Spleen (tissue), 11 donors: ENCODE measurements at regions not wholly inside any gene's neighbourhood (a gene's known extent, or its start where the extent isn't known, plus 50 kb on each side); places are given as distances from the start of the nearest gene placed in this dataset.

ENCODE experiments used
- DNase-seq: peaks from one replicate; pipeline ENCODE4 v3.0.0-alpha.2; 2020
- H3K27ac ChIP-seq, 8 donors: fragments of 200-600 bp; sonication (generic) in 7 of 8; 1 replicate in 4 of 8; 2 replicates in 4 of 8; pipeline versions ENCODE4 v1.5.0 to v1.8.0; 2016 to 2021; ENCODE audit warnings: inconsistent platforms in 4 of 8, mild to moderate bottlenecking in 4 of 8, moderate library complexity in 1 of 8
- H3K27me3 ChIP-seq, 7 donors: fragments of 200-600 bp; sonication (generic) in 6 of 7; replicated peaks in 1 of 7; 1 replicate in 4 of 7; 2 replicates in 3 of 7; pipeline versions ENCODE4 v1.5.0 to v1.8.0; 2016 to 2021; ENCODE audit warnings: inconsistent platforms in 3 of 7, mild to moderate bottlenecking in 1 of 7
- H3K36me3 ChIP-seq, 6 donors: fragments of 200-600 bp; sonication (generic) in 5 of 6; 1 replicate in 4 of 6; 2 replicates in 2 of 6; pipeline versions ENCODE4 v1.5.0 to v1.8.0; 2016 to 2021; ENCODE audit warnings: inconsistent platforms in 2 of 6
- H3K4me1 ChIP-seq, 6 donors: fragments of 200-600 bp; sonication (generic) in 5 of 6; 1 replicate in 3 of 6; 2 replicates in 3 of 6; pipeline versions ENCODE4 v1.5.0 to v1.8.0; 2016 to 2021; ENCODE audit warnings: inconsistent platforms in 3 of 6
- H3K4me3 ChIP-seq, 8 donors: fragments of 200-600 bp; sonication (generic) in 7 of 8; 1 replicate in 4 of 8; 2 replicates in 4 of 8; pipeline versions ENCODE4 v1.5.0 to v1.8.0; 2016 to 2021; ENCODE audit warnings: inconsistent platforms in 4 of 8, mild to moderate bottlenecking in 4 of 8, moderate library complexity in 2 of 8
- H3K9me3 ChIP-seq, 8 donors: fragments of 200-600 bp; sonication (generic) in 7 of 8; 1 replicate in 4 of 8; 2 replicates in 4 of 8; pipeline versions ENCODE4 v1.5.0 to v1.8.0; 2016 to 2021; ENCODE audit warnings: inconsistent platforms in 4 of 8
- POLR2A ChIP-seq, 3 donors: fragments of 450-650 bp; IDR thresholded peaks; one replicate each; pipeline ENCODE4 v1.5.1; 2017; ENCODE audit warnings: antibody characterized with exemption in 3 of 3, mild to moderate bottlenecking in 1 of 3
- POLR2AphosphoS5 ChIP-seq, 3 donors: sonication (generic); formaldehyde crosslinking; IDR thresholded peaks; one replicate each; pipeline ENCODE4 v1.5.1; 2017; ENCODE audit warnings: antibody characterized with exemption in 3 of 3
- WGBS, 5 donors: extraction: QIAGEN DNeasy Blood & Tissue Kit in 3 of 5; methylation state at CpG; one replicate each; pipeline versions ENCODE4 v1.1.5 to v1.1.7; 2013 to 2018; 5-methylcytosine and 5-hydroxymethylcytosine counted together
- intact Hi-C: fragments of 100-400 bp; cut with DNase I; formaldehyde crosslinking; loops from one replicate; pipeline ENCODE4 v1.15.0; 2023; ENCODE audit warnings: low total_unique reads
- TF ChIP-seq, protein P1 (sequence below), 11 experiments: fragments of 200-600 bp in 7 of 11; fragments of 450-650 bp in 4 of 11; sonication (generic) in 4 of 11; IDR thresholded peaks in 8 of 11; conservative IDR thresholded peaks in 3 of 11; 1 replicate in 7 of 11; 2 replicates in 4 of 11; pipeline versions ENCODE4 v1.4.0 to v1.8.0; 2016 to 2021; ENCODE audit warnings: antibody characterized with exemption in 11 of 11, inconsistent platforms in 4 of 11, mild to moderate bottlenecking in 1 of 11
- donor health status: healthy with polysubstance abuse.
- donor health status: DM: no; HTN: no; CAD: no; lungs with moderate emphysema.
- donor health status: DM: no; HTN: no; CAD: no.
- donor health status: Bipolar disorder and iron deficiency.
- donor health status: healthy.
- donor health status: DM: no; HTN: no; CAD: no.
- donor health status: DM: yes; HTN: yes; CAD: no.

DNA sequence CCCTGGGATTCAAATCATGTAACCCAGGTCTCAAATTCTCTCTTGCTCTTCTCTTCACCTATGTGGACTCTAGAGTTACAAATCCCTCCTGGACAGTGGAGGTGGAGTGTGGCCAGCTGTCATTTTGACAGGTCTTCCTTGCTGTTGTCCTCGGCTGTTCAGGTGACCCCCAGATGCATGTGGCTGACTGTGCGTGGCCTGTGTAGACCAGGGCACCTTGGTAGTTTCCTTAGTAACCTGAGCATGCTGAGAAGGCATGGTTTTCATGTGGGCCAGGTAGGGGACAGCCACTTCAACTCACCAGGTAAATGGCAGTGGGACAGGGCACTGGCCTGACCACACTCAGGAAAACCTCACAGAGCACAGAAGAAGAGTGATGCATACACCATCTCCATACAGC lies 155.0 kb upstream of the TSHZ3 start:
- H3K9me3 ChIP-seq: peaks cover 0 to under 1% (median 0%) of the 10 kb centered on the region in 8 donors
- no peaks in the 10 kb centered on the region for H3K36me3 ChIP-seq
- no peak overlapping the region for H3K4me3 ChIP-seq
- no peak for TF ChIP-seq POLR2A (IDR thresholded peaks at IDR 0.05)
- TF ChIP-seq, protein P1, sequence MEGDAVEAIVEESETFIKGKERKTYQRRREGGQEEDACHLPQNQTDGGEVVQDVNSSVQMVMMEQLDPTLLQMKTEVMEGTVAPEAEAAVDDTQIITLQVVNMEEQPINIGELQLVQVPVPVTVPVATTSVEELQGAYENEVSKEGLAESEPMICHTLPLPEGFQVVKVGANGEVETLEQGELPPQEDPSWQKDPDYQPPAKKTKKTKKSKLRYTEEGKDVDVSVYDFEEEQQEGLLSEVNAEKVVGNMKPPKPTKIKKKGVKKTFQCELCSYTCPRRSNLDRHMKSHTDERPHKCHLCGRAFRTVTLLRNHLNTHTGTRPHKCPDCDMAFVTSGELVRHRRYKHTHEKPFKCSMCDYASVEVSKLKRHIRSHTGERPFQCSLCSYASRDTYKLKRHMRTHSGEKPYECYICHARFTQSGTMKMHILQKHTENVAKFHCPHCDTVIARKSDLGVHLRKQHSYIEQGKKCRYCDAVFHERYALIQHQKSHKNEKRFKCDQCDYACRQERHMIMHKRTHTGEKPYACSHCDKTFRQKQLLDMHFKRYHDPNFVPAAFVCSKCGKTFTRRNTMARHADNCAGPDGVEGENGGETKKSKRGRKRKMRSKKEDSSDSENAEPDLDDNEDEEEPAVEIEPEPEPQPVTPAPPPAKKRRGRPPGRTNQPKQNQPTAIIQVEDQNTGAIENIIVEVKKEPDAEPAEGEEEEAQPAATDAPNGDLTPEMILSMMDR (IDR thresholded peaks at IDR 0.05 in 8 of 11, conservative IDR thresholded peaks at IDR 0.05 in 3 of 11): no peak
- no peak for TF ChIP-seq POLR2AphosphoS5 (IDR thresholded peaks at IDR 0.05)
- DNase-seq: no peak
- intact Hi-C loops: no loop called here
- H3K27me3 ChIP-seq: no peaks in the 10 kb centered on the region
- H3K27ac ChIP-seq: no peak overlapping the region
- 64 to 83% (median 76%) methylated on average over 2 of the region's 2 CpGs for WGBS, 5 donors
- no peaks in the 10 kb centered on the region for H3K4me1 ChIP-seq

DNA sequence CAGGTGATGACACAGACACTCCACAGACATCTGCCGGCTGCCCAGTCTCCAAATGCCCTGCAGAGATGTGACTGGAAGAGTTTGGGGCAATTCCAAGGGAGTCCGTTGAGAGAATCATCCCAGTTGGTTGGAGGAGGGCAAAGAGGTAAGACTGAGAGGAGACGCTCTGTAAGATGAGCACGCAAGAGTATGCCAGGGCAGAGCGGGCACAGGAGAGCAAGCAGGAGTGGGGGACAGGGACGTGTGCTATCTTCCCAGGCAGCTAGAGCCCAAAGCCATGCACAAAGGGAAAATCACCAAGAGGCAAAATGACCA lies 156.3 kb upstream of the TSHZ3 start:
- H3K27me3 ChIP-seq: no peaks in the 10 kb centered on the region
- WGBS, 5 donors: 83 to 92% (median 88%) methylated on average over 6 of the region's 6 CpGs
- no peak for DNase-seq
- intact Hi-C loops: no loop called here
- TF ChIP-seq, protein P1 (IDR thresholded peaks at IDR 0.05 in 8 of 11, conservative IDR thresholded peaks at IDR 0.05 in 3 of 11): no peak
- TF ChIP-seq POLR2A (IDR thresholded peaks at IDR 0.05): no peak
- no peak for TF ChIP-seq POLR2AphosphoS5 (IDR thresholded peaks at IDR 0.05)
- H3K27ac ChIP-seq: no peak overlapping the region
- H3K36me3 ChIP-seq: no peaks in the 10 kb centered on the region
- H3K4me1 ChIP-seq: no peaks in the 10 kb centered on the region
- no peak overlapping the region for H3K4me3 ChIP-seq
- H3K9me3 ChIP-seq: peaks cover 0 to 6% (median 0%) of the 10 kb centered on the region in 8 donors

DNA sequence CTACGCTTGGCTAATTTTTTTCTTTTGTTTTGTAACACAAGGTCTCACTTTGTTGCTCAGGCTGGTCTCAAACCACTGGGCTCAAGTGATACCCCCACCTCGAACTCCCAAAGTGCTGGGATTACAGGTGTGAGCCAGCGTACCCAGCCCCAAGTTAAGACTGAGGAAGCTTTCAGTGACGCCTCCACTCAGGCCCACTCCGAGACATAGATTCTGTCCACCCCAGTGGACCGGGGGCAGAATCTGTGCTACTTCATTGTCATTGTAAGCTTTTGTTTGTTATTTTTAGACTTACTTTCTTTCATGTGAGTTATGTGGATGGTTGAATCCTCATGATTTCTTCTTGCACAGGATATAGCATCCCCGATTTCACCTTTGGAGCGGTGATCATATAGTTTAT lies 156.9 kb upstream of the TSHZ3 start:
- Histone ChIP-seq H3K36me3 (no peaks in the 10 kb centered on the region), H3K27me3 (no peaks in the 10 kb centered on the region), H3K4me1 (no peaks in the 10 kb centered on the region), H3K27ac (no peak overlapping the region), H3K4me3 (no peak overlapping the region), H3K9me3 (peaks cover 0 to 6% (median 0%) of the 10 kb centered on the region in 8 donors)
- WGBS, 5 donors: 81 to 88% (median 84%) methylated on average over 8 of the region's 8 CpGs
- intact Hi-C loops: no loop called here
- no peak for DNase-seq
- TF ChIP-seq POLR2A (IDR thresholded peaks at IDR 0.05) (no peak), POLR2AphosphoS5 (IDR thresholded peaks at IDR 0.05) (no peak)
- TF ChIP-seq, protein P1 (IDR thresholded peaks at IDR 0.05 in 8 of 11, conservative IDR thresholded peaks at IDR 0.05 in 3 of 11): no peak

DNA sequence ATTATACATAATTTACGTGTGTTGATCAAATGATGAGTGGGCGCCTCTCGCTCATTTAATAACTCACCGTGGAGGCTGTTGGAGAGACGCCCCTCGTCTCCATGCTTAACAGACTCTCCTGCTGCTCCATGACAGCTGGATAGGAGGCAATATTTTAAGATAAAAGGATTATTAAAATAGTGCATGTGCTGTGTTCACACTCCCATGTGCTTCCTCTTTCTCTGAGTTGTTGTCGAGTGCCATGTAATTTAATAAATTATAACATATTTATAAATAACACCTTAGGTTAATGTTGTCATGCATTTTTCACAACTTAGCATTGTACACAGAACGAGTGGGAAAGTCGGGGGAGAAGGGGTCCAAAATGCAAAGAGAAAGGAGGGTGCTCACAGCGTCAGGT lies 161.4 kb upstream of the TSHZ3 start:
- Histone ChIP-seq H3K27me3 (peaks cover 0 to 4% (median 0%) of the 10 kb centered on the region in 7 donors), H3K9me3 (peaks cover 0 to 6% (median 0%) of the 10 kb centered on the region in 8 donors), H3K27ac (no peak overlapping the region), H3K36me3 (no peaks in the 10 kb centered on the region), H3K4me3 (no peak overlapping the region), H3K4me1 (no peaks in the 10 kb centered on the region)
- 73 to 84% (median 81%) methylated on average over 10 of the region's 10 CpGs for WGBS, 5 donors
- no peak for TF ChIP-seq POLR2AphosphoS5 (IDR thresholded peaks at IDR 0.05)
- no peak for DNase-seq
- intact Hi-C loops: no loop called here

DNA sequence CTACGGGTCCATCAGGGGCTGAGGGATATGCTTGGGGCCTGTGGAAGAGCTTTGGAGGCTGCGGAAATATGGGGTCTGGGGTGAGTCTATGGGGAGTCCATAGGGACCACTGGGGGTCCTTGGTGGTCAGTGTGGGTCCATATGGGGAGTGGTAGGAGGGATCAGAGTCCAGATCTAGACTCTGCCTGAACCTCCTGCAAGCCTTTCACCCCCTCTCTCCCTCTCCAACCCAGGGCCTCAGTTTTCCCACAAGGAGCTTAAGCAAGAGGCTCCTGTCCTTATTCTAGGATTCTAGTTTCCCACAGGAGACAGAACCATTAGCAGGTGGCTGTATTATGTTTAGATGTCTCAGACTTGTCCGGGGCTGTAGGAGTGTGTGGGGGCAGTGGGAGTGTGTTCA lies 161.9 kb upstream of the TSHZ3 start:
- no peak overlapping the region for H3K4me3 ChIP-seq
- peaks cover 0 to 4% (median 0%) of the 10 kb centered on the region in 7 donors for H3K27me3 ChIP-seq
- intact Hi-C loops: no loop called here
- no peaks in the 10 kb centered on the region for H3K36me3 ChIP-seq
- no peak for DNase-seq
- no peak overlapping the region for H3K27ac ChIP-seq
- H3K9me3 ChIP-seq: peaks cover 0 to 6% (median 0%) of the 10 kb centered on the region in 8 donors
- no peak for TF ChIP-seq POLR2AphosphoS5 (IDR thresholded peaks at IDR 0.05)
- TF ChIP-seq, protein P1 (IDR thresholded peaks at IDR 0.05 in 8 of 11, conservative IDR thresholded peaks at IDR 0.05 in 3 of 11): no peak
- TF ChIP-seq POLR2A (IDR thresholded peaks at IDR 0.05): no peak
- no peaks in the 10 kb centered on the region for H3K4me1 ChIP-seq
- 78 to 91% (median 84%) methylated on average over 3 of the region's 3 CpGs for WGBS, 5 donors
